ENCODE measurements at regions not wholly inside any gene's neighbourhood (a gene's known extent, or its start where the extent isn't known, plus 50 kb on each side); places are given as distances from the start of the nearest gene placed in this dataset.

DNA sequence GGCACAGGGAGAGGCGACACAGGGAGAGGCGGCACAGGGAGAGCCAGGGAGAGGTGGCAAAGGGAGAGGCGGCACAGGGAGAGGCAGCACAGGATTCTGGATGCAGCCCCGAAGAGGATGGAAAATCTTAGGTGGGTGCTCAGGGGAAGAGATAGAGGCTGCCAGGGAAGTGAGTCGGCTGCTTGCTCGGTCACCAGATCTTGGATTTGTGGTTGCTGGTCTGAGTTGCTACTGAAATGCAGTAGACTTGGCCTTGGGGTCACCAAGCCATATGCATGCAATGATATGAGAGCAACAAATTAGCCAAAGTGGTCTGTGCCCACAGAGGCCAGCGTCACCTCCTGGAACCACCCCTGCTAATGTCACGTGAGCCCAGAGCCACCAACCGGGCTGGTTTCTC is 117.2 kb upstream of the SALL3 start:
- TF ChIP-seq, protein P1, sequence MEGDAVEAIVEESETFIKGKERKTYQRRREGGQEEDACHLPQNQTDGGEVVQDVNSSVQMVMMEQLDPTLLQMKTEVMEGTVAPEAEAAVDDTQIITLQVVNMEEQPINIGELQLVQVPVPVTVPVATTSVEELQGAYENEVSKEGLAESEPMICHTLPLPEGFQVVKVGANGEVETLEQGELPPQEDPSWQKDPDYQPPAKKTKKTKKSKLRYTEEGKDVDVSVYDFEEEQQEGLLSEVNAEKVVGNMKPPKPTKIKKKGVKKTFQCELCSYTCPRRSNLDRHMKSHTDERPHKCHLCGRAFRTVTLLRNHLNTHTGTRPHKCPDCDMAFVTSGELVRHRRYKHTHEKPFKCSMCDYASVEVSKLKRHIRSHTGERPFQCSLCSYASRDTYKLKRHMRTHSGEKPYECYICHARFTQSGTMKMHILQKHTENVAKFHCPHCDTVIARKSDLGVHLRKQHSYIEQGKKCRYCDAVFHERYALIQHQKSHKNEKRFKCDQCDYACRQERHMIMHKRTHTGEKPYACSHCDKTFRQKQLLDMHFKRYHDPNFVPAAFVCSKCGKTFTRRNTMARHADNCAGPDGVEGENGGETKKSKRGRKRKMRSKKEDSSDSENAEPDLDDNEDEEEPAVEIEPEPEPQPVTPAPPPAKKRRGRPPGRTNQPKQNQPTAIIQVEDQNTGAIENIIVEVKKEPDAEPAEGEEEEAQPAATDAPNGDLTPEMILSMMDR (conservative IDR thresholded peaks at IDR 0.05; ENCODE audit: low read length) = no peak
- TF ChIP-seq EZH2phosphoT487 (IDR thresholded peaks at IDR 0.05; ENCODE audit: borderline replicate concordance, low read depth, low read length) = no peak
